ENCODE measurements at regions not wholly inside any gene's neighbourhood (a gene's known extent, or its start where the extent isn't known, plus 50 kb on each side); places are given as distances from the start of the nearest gene placed in this dataset.

DNA sequence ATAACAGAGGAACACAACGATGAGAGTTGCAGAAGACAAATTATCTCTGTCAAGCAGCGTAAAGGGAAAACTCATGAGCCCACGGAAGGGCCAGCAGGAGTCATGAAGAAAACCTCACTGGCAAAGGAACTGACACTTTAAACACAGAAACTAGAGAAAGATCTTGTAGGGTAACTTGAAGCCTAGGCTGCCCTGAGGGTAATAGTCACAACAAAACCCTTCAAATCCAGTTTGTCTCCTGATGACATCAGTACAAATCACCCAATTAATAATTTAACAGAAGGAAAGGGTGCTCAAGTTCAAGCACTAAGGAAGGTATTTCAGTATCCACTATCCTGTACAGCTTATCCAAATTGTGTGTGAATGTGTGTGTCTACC is 549.1 kb downstream of the MTRR start:
- no peak for ATAC-seq
- TF ChIP-seq, protein P1, sequence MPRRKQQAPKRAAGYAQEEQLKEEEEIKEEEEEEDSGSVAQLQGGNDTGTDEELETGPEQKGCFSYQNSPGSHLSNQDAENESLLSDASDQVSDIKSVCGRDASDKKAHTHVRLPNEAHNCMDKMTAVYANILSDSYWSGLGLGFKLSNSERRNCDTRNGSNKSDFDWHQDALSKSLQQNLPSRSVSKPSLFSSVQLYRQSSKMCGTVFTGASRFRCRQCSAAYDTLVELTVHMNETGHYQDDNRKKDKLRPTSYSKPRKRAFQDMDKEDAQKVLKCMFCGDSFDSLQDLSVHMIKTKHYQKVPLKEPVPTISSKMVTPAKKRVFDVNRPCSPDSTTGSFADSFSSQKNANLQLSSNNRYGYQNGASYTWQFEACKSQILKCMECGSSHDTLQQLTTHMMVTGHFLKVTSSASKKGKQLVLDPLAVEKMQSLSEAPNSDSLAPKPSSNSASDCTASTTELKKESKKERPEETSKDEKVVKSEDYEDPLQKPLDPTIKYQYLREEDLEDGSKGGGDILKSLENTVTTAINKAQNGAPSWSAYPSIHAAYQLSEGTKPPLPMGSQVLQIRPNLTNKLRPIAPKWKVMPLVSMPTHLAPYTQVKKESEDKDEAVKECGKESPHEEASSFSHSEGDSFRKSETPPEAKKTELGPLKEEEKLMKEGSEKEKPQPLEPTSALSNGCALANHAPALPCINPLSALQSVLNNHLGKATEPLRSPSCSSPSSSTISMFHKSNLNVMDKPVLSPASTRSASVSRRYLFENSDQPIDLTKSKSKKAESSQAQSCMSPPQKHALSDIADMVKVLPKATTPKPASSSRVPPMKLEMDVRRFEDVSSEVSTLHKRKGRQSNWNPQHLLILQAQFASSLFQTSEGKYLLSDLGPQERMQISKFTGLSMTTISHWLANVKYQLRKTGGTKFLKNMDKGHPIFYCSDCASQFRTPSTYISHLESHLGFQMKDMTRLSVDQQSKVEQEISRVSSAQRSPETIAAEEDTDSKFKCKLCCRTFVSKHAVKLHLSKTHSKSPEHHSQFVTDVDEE (CRISPR knock-in tag; IDR thresholded peaks at IDR 0.05), result no peak
- TF ChIP-seq ZNF8 (CRISPR knock-in tag; IDR thresholded peaks at IDR 0.05) (no peak), OSR1 (CRISPR knock-in tag; IDR thresholded peaks at IDR 0.05) (no peak), ZFP3 (CRISPR knock-in tag; IDR thresholded peaks at IDR 0.05) (no peak), TCF4 (CRISPR knock-in tag; IDR thresholded peaks at IDR 0.05; ENCODE audit: borderline replicate concordance) (no peak), PPARA (CRISPR knock-in tag; IDR thresholded peaks at IDR 0.05; ENCODE audit: borderline replicate concordance) (no peak), CSDC2 (CRISPR knock-in tag; IDR thresholded peaks at IDR 0.05) (no peak), ZFP30 (CRISPR knock-in tag; IDR thresholded peaks at IDR 0.05) (no peak), ZC3H10 (CRISPR knock-in tag; IDR thresholded peaks at IDR 0.05) (no peak), SNAI2 (CRISPR knock-in tag; IDR thresholded peaks at IDR 0.05) (no peak), ZNF565 (CRISPR knock-in tag; conservative IDR thresholded peaks at IDR 0.05; ENCODE audit: low read depth) (no peak), BACH2 (CRISPR knock-in tag; IDR thresholded peaks at IDR 0.05; ENCODE audit: borderline replicate concordance) (no peak), ZNF70 (CRISPR knock-in tag; IDR thresholded peaks at IDR 0.05) (no peak), ISL1 (CRISPR knock-in tag; IDR thresholded peaks at IDR 0.05) (no peak), RARB (CRISPR knock-in tag; IDR thresholded peaks at IDR 0.05) (no peak), ARNTL (CRISPR knock-in tag; IDR thresholded peaks at IDR 0.05; ENCODE audit: borderline replicate concordance, low read depth) (no peak)
- TF ChIP-seq, protein P2, sequence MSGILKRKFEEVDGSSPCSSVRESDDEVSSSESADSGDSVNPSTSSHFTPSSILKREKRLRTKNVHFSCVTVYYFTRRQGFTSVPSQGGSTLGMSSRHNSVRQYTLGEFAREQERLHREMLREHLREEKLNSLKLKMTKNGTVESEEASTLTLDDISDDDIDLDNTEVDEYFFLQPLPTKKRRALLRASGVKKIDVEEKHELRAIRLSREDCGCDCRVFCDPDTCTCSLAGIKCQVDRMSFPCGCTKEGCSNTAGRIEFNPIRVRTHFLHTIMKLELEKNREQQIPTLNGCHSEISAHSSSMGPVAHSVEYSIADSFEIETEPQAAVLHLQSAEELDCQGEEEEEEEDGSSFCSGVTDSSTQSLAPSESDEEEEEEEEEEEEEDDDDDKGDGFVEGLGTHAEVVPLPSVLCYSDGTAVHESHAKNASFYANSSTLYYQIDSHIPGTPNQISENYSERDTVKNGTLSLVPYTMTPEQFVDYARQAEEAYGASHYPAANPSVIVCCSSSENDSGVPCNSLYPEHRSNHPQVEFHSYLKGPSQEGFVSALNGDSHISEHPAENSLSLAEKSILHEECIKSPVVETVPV (CRISPR knock-in tag; IDR thresholded peaks at IDR 0.05), result no peak

DNA sequence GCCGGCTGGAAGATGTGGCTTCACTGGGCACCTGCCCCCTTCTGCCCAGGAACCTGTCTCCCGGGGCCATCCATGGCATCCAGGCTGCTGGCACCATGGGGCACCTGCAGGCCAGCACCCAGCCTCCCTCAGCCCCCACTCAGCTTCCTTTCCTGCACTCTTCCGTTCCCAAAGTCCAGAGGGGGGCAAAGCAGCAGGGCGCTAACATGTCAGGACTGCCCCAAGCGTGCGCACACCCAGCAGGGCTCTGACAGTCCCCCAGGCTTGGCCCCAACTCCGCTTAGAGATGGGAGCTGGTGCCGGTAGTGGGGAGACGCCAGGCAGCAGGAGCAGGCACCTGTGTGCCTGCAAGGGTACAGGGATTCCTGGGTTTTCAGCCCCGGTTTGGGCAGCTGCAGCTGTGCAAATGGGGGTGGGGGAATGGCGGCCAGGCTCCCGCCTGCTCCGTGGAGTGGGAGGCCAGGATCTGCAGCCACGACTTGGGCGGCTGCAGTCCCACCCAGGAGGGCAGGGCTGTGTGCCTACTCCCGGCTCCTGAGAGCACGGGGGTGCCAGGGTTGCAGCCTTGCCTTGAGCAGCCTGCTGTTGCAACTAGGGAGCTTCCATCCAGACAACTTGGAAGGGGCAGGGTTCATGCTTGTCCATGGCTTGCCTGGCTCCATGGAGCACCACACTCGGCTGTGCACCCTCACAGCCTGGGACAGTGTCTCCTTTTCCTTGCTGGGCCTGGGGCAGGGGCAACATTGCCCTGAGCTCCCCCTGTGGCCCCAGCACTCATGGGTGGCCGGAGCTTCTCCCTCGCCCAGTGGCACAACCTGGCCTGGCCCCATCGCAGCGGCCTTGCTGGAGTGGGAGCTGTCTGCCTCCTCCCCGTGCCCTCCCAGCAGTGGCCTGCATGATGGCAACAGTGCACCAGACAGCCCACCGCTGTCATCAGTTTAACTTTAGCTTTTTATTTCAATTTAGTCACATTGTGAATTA is 561.1 kb downstream of the MTRR start:
- ATAC-seq, result no peak

DNA sequence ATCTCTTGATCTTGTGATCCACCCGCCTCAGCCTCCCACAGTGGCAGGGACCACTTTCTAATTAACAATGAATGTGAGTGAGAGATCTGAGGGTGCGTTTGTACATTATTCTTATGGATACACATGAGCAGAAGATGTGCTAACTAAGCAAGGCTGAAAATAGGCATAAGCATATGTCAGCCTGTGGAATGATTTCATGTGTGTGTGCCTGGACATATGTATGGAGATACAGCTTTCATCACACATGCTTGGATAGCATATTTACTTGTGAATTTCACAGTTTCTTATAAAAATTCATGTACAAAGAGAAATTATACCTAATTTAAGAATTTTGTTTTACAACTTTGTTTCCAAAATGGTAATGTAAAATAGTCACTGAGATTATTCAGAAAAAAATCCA is 565.6 kb downstream of the MTRR start:
- no peak for TF ChIP-seq ZFP3 (CRISPR knock-in tag; IDR thresholded peaks at IDR 0.05)
- no peak for TF ChIP-seq CSDC2 (CRISPR knock-in tag; IDR thresholded peaks at IDR 0.05)
- no peak for TF ChIP-seq ZNF8 (CRISPR knock-in tag; IDR thresholded peaks at IDR 0.05)
- TF ChIP-seq SNAI2 (CRISPR knock-in tag; IDR thresholded peaks at IDR 0.05), result no peak
- TF ChIP-seq, protein P1 (CRISPR knock-in tag; IDR thresholded peaks at IDR 0.05), result no peak
- TF ChIP-seq GLIS3 (CRISPR knock-in tag; IDR thresholded peaks at IDR 0.05), result no peak
- TF ChIP-seq OSR1 (CRISPR knock-in tag; IDR thresholded peaks at IDR 0.05), result no peak
- no peak for ATAC-seq

More for the DNA sequence above, 561.1 kb downstream of the MTRR start:
- TF ChIP-seq ZFP30 (CRISPR knock-in tag; IDR thresholded peaks at IDR 0.05), result no peak
- no peak for TF ChIP-seq ARNTL (CRISPR knock-in tag; IDR thresholded peaks at IDR 0.05; ENCODE audit: borderline replicate concordance, low read depth)
- TF ChIP-seq ZNF8 (CRISPR knock-in tag; IDR thresholded peaks at IDR 0.05), result no peak
- TF ChIP-seq ISL1 (CRISPR knock-in tag; IDR thresholded peaks at IDR 0.05), result no peak
- no peak for TF ChIP-seq TOX (CRISPR knock-in tag; IDR thresholded peaks at IDR 0.05; ENCODE audit: borderline replicate concordance)
- no peak for TF ChIP-seq ZC3H10 (CRISPR knock-in tag; IDR thresholded peaks at IDR 0.05)
- no peak for TF ChIP-seq ZFP3 (CRISPR knock-in tag; IDR thresholded peaks at IDR 0.05)
- TF ChIP-seq, protein P3, sequence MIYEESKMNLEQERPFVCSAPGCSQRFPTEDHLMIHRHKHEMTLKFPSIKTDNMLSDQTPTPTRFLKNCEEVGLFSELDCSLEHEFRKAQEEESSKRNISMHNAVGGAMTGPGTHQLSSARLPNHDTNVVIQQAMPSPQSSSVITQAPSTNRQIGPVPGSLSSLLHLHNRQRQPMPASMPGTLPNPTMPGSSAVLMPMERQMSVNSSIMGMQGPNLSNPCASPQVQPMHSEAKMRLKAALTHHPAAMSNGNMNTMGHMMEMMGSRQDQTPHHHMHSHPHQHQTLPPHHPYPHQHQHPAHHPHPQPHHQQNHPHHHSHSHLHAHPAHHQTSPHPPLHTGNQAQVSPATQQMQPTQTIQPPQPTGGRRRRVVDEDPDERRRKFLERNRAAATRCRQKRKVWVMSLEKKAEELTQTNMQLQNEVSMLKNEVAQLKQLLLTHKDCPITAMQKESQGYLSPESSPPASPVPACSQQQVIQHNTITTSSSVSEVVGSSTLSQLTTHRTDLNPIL (CRISPR knock-in tag; IDR thresholded peaks at IDR 0.05; ENCODE audit: low read depth), result no peak
- TF ChIP-seq, protein P4, sequence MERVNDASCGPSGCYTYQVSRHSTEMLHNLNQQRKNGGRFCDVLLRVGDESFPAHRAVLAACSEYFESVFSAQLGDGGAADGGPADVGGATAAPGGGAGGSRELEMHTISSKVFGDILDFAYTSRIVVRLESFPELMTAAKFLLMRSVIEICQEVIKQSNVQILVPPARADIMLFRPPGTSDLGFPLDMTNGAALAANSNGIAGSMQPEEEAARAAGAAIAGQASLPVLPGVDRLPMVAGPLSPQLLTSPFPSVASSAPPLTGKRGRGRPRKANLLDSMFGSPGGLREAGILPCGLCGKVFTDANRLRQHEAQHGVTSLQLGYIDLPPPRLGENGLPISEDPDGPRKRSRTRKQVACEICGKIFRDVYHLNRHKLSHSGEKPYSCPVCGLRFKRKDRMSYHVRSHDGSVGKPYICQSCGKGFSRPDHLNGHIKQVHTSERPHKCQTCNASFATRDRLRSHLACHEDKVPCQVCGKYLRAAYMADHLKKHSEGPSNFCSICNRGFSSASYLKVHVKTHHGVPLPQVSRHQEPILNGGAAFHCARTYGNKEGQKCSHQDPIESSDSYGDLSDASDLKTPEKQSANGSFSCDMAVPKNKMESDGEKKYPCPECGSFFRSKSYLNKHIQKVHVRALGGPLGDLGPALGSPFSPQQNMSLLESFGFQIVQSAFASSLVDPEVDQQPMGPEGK (CRISPR knock-in tag; IDR thresholded peaks at IDR 0.05; ENCODE audit: borderline replicate concordance), result no peak
- no peak for TF ChIP-seq GLIS3 (CRISPR knock-in tag; IDR thresholded peaks at IDR 0.05)
- no peak for TF ChIP-seq BACH2 (CRISPR knock-in tag; IDR thresholded peaks at IDR 0.05; ENCODE audit: borderline replicate concordance)
- no peak for TF ChIP-seq RARB (CRISPR knock-in tag; IDR thresholded peaks at IDR 0.05)

All from SK-N-SH treated with all-trans-retinoic acid at 6 μM for 48 hours (cell line).